ENCODE measurements at regions not wholly inside any gene's neighbourhood (a gene's known extent, or its start where the extent isn't known, plus 50 kb on each side); places are given as distances from the start of the nearest gene placed in this dataset.

- TF ChIP-seq CTCF (IDR thresholded peaks at IDR 0.05) (no peak), POLR2AphosphoS5 (IDR thresholded peaks at IDR 0.05) (no peak), EP300 (IDR thresholded peaks at IDR 0.05) (no peak)
These were observed 287.9 kb upstream of the KLHL29 start for GRCh38 chr2:23096906-23097602.
